DND-41 (cell line): ENCODE measurements at regions not wholly inside any gene's neighbourhood (a gene's known extent, or its start where the extent isn't known, plus 50 kb on each side); places are given as distances from the start of the nearest gene placed in this dataset.

Experiments
- ATAC-seq: fragments of 200-7000 bp; cut with Tn5 transposase; 3 replicates; pipeline ENCODE4 v1.9.1; 2021; ENCODE audit warnings: low read depth; ENCODE audit not compliant: insufficient read depth
- DNase-seq: peaks from one replicate; pipeline ENCODE4 v3.0.0-alpha.2; 2020
- H2AFZ ChIP-seq: 2 replicates; pipeline ENCODE4 v1.6.0; 2012; ENCODE audit warnings: low read depth, low read length
- H3K27ac ChIP-seq: 2 replicates; pipeline ENCODE4 v1.5.1; 2012; ENCODE audit warnings: low read length, inconsistent platforms
- H3K27me3 ChIP-seq: fragments of 200-600 bp; sonication (generic); 2 replicates; pipeline ENCODE4 v1.6.0; 2012; ENCODE audit warnings: low read length, mild to moderate bottlenecking, inconsistent platforms; ENCODE audit not compliant: insufficient read depth, poor library complexity
- H3K36me3 ChIP-seq: 2 replicates; pipeline ENCODE4 v1.5.1; 2012; ENCODE audit warnings: low read length, inconsistent platforms; ENCODE audit not compliant: insufficient read depth
- H3K4me1 ChIP-seq: 2 replicates; pipeline ENCODE4 v1.5.1; 2012; ENCODE audit warnings: mild to moderate bottlenecking, low read length; ENCODE audit not compliant: insufficient read depth
- H3K4me2 ChIP-seq: 2 replicates; pipeline ENCODE4 v1.6.0; 2012; ENCODE audit warnings: mild to moderate bottlenecking, moderate library complexity, low read length, inconsistent platforms; ENCODE audit not compliant: insufficient read depth
- H3K4me3 ChIP-seq, 2 experiments: fragments of 200-600 bp in 1 of 2; shearing (Covaris generic) in 1 of 2; 2 replicates each; pipeline ENCODE4 v1.5.1; 2012 to 2016; ENCODE audit warnings: inconsistent platforms in 2 of 2, low read length in 2 of 2, mild to moderate bottlenecking in 2 of 2, low read depth in 1 of 2, moderate library complexity in 1 of 2
- H3K79me2 ChIP-seq: 2 replicates; pipeline ENCODE4 v1.6.0; 2012; ENCODE audit warnings: low read length, inconsistent platforms; ENCODE audit not compliant: insufficient read depth
- H3K9ac ChIP-seq: 2 replicates; pipeline ENCODE4 v1.6.0; 2012; ENCODE audit warnings: low read depth, mild to moderate bottlenecking, inconsistent platforms, low read length, moderate library complexity
- H3K9me3 ChIP-seq: 2 replicates; pipeline ENCODE4 v1.5.1; 2012; ENCODE audit warnings: low read length, moderate library complexity, mild to moderate bottlenecking, inconsistent platforms; ENCODE audit not compliant: insufficient read depth, severe bottlenecking
- H4K20me1 ChIP-seq: 2 replicates; pipeline ENCODE4 v1.6.0; 2012; ENCODE audit warnings: low read length; ENCODE audit not compliant: insufficient read depth
- EZH2 ChIP-seq: IDR thresholded peaks from 3 replicates; pipeline ENCODE4 v1.6.1; 2012; ENCODE audit warnings: borderline replicate concordance, low read depth, mild to moderate bottlenecking, moderate library complexity, low read length, inconsistent platforms; ENCODE audit not compliant: severe bottlenecking
- TF ChIP-seq, protein P1 (sequence below): IDR thresholded peaks from 2 replicates; pipeline ENCODE4 v1.5.1; 2012; ENCODE audit warnings: borderline replicate concordance, low read length, moderate library complexity, mild to moderate bottlenecking; ENCODE audit not compliant: poor library complexity, severe bottlenecking; ENCODE audit errors: extremely low read depth

DNA sequence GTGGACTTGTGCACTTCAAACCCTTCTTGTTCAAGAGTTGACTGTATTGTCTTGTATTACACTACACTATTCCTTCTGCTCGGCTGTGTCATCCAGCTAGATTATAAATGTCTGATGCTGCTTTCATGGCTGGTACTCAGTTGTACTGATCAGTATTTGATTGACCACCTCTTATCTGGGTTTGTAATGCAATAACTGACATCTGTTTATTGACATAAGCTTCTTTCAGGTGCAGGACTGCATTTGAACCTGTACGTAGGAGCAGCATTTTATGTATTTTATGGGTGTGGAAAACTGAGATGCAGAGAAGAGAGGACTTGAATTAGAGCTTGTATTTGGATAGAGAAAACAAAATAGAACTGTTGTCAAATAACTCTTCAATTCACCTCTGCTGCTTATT, 309.2 kb downstream of the FGF9 start:
- Histone ChIP-seq H3K27ac (no peak overlapping the region), H3K4me2 (no peak overlapping the region), H3K4me1 (no peaks in the 10 kb centered on the region), H3K4me3 (no peak overlapping the region), H3K9me3 (no peaks in the 10 kb centered on the region), H2AFZ (no peak overlapping the region), H3K79me2 (no peaks in the 10 kb centered on the region), H3K27me3 (peaks cover 12% of the 10 kb centered on the region), H4K20me1 (no peaks in the 10 kb centered on the region; the same call in 1 of the 2 replicates), H3K9ac (no peak overlapping the region), H3K36me3 (no peaks in the 10 kb centered on the region)
- no peak for TF ChIP-seq EZH2
- TF ChIP-seq, protein P1, sequence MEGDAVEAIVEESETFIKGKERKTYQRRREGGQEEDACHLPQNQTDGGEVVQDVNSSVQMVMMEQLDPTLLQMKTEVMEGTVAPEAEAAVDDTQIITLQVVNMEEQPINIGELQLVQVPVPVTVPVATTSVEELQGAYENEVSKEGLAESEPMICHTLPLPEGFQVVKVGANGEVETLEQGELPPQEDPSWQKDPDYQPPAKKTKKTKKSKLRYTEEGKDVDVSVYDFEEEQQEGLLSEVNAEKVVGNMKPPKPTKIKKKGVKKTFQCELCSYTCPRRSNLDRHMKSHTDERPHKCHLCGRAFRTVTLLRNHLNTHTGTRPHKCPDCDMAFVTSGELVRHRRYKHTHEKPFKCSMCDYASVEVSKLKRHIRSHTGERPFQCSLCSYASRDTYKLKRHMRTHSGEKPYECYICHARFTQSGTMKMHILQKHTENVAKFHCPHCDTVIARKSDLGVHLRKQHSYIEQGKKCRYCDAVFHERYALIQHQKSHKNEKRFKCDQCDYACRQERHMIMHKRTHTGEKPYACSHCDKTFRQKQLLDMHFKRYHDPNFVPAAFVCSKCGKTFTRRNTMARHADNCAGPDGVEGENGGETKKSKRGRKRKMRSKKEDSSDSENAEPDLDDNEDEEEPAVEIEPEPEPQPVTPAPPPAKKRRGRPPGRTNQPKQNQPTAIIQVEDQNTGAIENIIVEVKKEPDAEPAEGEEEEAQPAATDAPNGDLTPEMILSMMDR = no peak
- no peak for DNase-seq
- ATAC-seq = no peak

DNA sequence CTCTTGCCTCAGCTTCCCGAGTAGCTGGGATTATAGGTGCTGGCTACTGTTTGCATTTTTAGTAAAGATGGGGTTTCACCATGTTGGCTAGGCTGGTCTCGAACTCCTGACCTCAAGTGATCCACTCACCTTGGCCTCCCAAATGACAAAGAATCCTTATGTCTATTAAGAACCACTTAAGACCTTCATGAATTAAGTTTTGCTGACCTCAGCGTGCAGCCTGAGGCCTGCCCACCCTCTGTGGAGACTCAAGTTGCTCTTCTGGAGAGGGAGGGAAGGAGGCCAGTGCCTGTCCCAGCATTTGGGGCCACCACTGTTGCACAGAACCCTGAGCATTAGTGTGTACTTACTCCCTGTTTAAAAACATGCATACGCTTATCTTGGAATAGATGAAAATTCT, 313.3 kb downstream of the FGF9 start:
- no peak for TF ChIP-seq EZH2
- TF ChIP-seq, protein P1 = no peak
- H2AFZ ChIP-seq = no peak overlapping the region
- no peaks in the 10 kb centered on the region for H4K20me1 ChIP-seq
- no peaks in the 10 kb centered on the region for H3K79me2 ChIP-seq
- H3K4me1 ChIP-seq = no peaks in the 10 kb centered on the region
- peaks cover 6% of the 10 kb centered on the region for H3K27me3 ChIP-seq
- no peak overlapping the region for H3K4me2 ChIP-seq
- DNase-seq (no peak), ATAC-seq (no peak)
- no peaks in the 10 kb centered on the region for H3K36me3 ChIP-seq
- no peak overlapping the region for H3K27ac ChIP-seq
- H3K9me3 ChIP-seq = no peaks in the 10 kb centered on the region
- H3K9ac ChIP-seq = no peak overlapping the region
- no peak overlapping the region for H3K4me3 ChIP-seq

GRCh38 chr13:21986602-21987001, 315.7 kb downstream of the FGF9 start:
- TF ChIP-seq, protein P1 = no peak
- no peak for TF ChIP-seq EZH2
- no peaks in the 10 kb centered on the region for H3K36me3 ChIP-seq
- ATAC-seq (no peak), DNase-seq (no peak)
- H4K20me1 ChIP-seq = no peaks in the 10 kb centered on the region
- no peaks in the 10 kb centered on the region for H3K9me3 ChIP-seq
- no peak overlapping the region for H2AFZ ChIP-seq
- H3K27me3 ChIP-seq = peaks cover 3% of the 10 kb centered on the region
- no peak overlapping the region for H3K4me2 ChIP-seq
- no peak overlapping the region for H3K4me3 ChIP-seq
- no peak overlapping the region for H3K27ac ChIP-seq
- no peak overlapping the region for H3K9ac ChIP-seq
- no peaks in the 10 kb centered on the region for H3K4me1 ChIP-seq
- H3K79me2 ChIP-seq = no peaks in the 10 kb centered on the region

DNA sequence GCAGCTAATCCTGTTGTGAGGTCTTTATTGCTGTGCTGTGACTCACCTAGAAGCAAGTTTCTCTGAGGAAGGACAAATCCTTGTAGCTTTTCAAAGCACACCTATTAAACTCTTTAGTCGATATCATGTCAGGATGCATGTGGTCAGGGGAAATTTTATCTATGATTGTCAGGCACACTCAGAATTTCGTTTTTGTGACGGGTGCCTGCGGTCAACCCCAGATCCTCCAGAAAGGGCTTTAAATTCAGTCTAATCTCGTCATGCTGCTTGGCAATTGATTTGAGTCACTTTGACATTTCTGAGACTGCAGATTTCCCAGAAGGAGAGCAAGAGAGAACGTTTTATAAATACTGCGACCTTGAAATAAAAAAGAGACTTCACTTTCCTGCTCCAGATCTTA, 316.9 kb downstream of the FGF9 start:
- DNase-seq (no peak), ATAC-seq (no peak)
- H3K4me1 ChIP-seq = no peaks in the 10 kb centered on the region
- no peak overlapping the region for H3K9ac ChIP-seq
- no peaks in the 10 kb centered on the region for H3K9me3 ChIP-seq
- TF ChIP-seq, protein P1 = no peak
- no peak for TF ChIP-seq EZH2
- H4K20me1 ChIP-seq = no peaks in the 10 kb centered on the region
- H3K4me2 ChIP-seq = no peak overlapping the region
- H3K79me2 ChIP-seq = no peaks in the 10 kb centered on the region
- H2AFZ ChIP-seq = no peak overlapping the region
- H3K27ac ChIP-seq = no peak overlapping the region
- H3K27me3 ChIP-seq = peaks cover 3% of the 10 kb centered on the region
- H3K4me3 ChIP-seq = no peak overlapping the region
- no peaks in the 10 kb centered on the region for H3K36me3 ChIP-seq
